CD4-positive, alpha-beta T cell (primary cell): ENCODE measurements at regions not wholly inside any gene's neighbourhood (a gene's known extent, or its start where the extent isn't known, plus 50 kb on each side); places are given as distances from the start of the nearest gene placed in this dataset.

Experiments
- ATAC-seq: fragments of 200-7000 bp; cut with Tn5 transposase; one replicate; pipeline ENCODE4 v1.10.0; 2022; ENCODE audit warnings: mild to moderate bottlenecking; ENCODE audit not compliant: poor library complexity
- CTCF ChIA-PET: fragments of 350-600 bp; sonication (Branson Sonifier 250); formaldehyde crosslinking; loops from one replicate; lab custom pipeline; 2021; ENCODE audit warnings: antibody characterized with exemption, inconsistent platforms; lab: Charles Lee
- POLR2A ChIA-PET: fragments of 350-600 bp; sonication (Branson Sonifier 250); formaldehyde crosslinking; loops from one replicate; lab custom pipeline; 2021; ENCODE audit warnings: antibody characterized with exemption, inconsistent platforms; lab: Charles Lee
- DNase-seq, 14 experiments: peaks; one replicate each; pipeline ENCODE4 v3.0.0-alpha.2; 2013 to 2020; ENCODE audit warnings: mixed read lengths in 2 of 14
- H3K27ac ChIP-seq, 2 donors: one replicate each; pipeline versions ENCODE4 v1.5.1 to v1.7.0; 2013; ENCODE audit warnings: low read length in 2 of 2, low read depth in 1 of 2, mild to moderate bottlenecking in 1 of 2
- H3K27me3 ChIP-seq, 2 experiments: 1 replicate in 1 of 2; 2 replicates in 1 of 2; pipeline versions ENCODE4 v1.6.1 to v1.7.0; 2013; ENCODE audit warnings: low read length in 2 of 2, control low read depth in 1 of 2, mild to moderate bottlenecking in 1 of 2, moderate library complexity in 1 of 2; ENCODE audit not compliant: insufficient read depth in 2 of 2, control insufficient read depth in 1 of 2
- H3K36me3 ChIP-seq: one replicate; pipeline ENCODE4 v1.6.1; 2013; ENCODE audit warnings: low read length, control low read depth; ENCODE audit not compliant: insufficient read depth
- H3K4me1 ChIP-seq: one replicate; pipeline ENCODE4 v1.6.1; 2013; ENCODE audit warnings: low read length, control low read depth; ENCODE audit not compliant: insufficient read depth
- H3K4me3 ChIP-seq: one replicate; pipeline ENCODE4 v1.5.1; 2013; ENCODE audit warnings: mild to moderate bottlenecking, low read length, moderate library complexity
- H3K9me3 ChIP-seq, 2 experiments: 1 replicate in 1 of 2; 2 replicates in 1 of 2; pipeline versions ENCODE4 v1.6.1 to v1.7.0; 2013; ENCODE audit warnings: low read length in 2 of 2, mild to moderate bottlenecking in 2 of 2, control low read depth in 1 of 2, moderate library complexity in 1 of 2; ENCODE audit not compliant: control insufficient read depth in 1 of 2, insufficient read depth in 1 of 2
- H3K27ac Mint-ChIP-seq: one replicate; pipeline ENCODE4 v1.8.0; 2020; ENCODE audit warnings: mixed read lengths
- H3K27me3 Mint-ChIP-seq: one replicate; pipeline ENCODE4 v1.8.0; 2021; ENCODE audit warnings: mixed read lengths
- H3K36me3 Mint-ChIP-seq: one replicate; pipeline ENCODE4 v1.8.0; 2021; ENCODE audit warnings: low read depth, mixed read lengths
- H3K4me1 Mint-ChIP-seq: one replicate; pipeline ENCODE4 v1.8.0; 2021; ENCODE audit warnings: low read depth, mixed read lengths
- H3K4me3 Mint-ChIP-seq: one replicate; pipeline ENCODE4 v1.8.0; 2020; ENCODE audit warnings: mild to moderate bottlenecking, mixed read lengths
- H3K9me3 Mint-ChIP-seq: one replicate; pipeline ENCODE4 v1.8.0; 2020; ENCODE audit warnings: mixed read lengths
- CTCF ChIP-seq: fragments of 200-600 bp; IDR thresholded peaks from one replicate; pipeline ENCODE4 v1.8.0; 2022; ENCODE audit warnings: antibody characterized with exemption, mild to moderate bottlenecking
- intact Hi-C, 2 experiments: fragments of 100-400 bp; cut with DNase I in 1 of 2; cut with micrococcal nuclease in 1 of 2; formaldehyde crosslinking; loops; one replicate each; pipeline versions ENCODE4 v1.15.1 to v1.9.0; 2023 to 2025; cut with DNase I, micrococcal nuclease

GRCh38 chr15:62637574-62637897 is 405.0 kb upstream of the TPM1 start:
- no peaks in the 10 kb centered on the region for H3K9me3 ChIP-seq
- no peak for TF ChIP-seq CTCF
- no peaks in the 10 kb centered on the region for H3K4me1 ChIP-seq
- Mint-ChIP-seq H3K36me3 (no peaks in the 10 kb centered on the region), H3K9me3 (no peaks in the 10 kb centered on the region), H3K27me3 (peaks cover 22% of the 10 kb centered on the region), H3K4me1 (no peaks in the 10 kb centered on the region), H3K27ac (no peak overlapping the region), H3K4me3 (no peak overlapping the region)
- no peaks in the 10 kb centered on the region for H3K27me3 ChIP-seq
- no peak for ATAC-seq
- ChIA-PET POLR2A (no interaction called here), CTCF (no interaction called here)
- DNase-seq: no peak
- no peak overlapping the region for H3K27ac ChIP-seq
- intact Hi-C loops: no loop called here
- no peak overlapping the region for H3K4me3 ChIP-seq
- H3K36me3 ChIP-seq: no peaks in the 10 kb centered on the region

- CTCF ChIA-PET: no interaction called here
Measured at GRCh38 chr15:62637950-62638619, 404.5 kb upstream of the TPM1 start.

GRCh38 chr15:62639432-62639831 is 403.1 kb upstream of the TPM1 start:
- intact Hi-C loops: no loop called here
- no peaks in the 10 kb centered on the region for H3K36me3 ChIP-seq
- TF ChIP-seq CTCF: no peak
- Mint-ChIP-seq H3K4me3 (no peak overlapping the region), H3K9me3 (no peaks in the 10 kb centered on the region), H3K4me1 (no peaks in the 10 kb centered on the region), H3K36me3 (no peaks in the 10 kb centered on the region), H3K27me3 (peaks cover 22% of the 10 kb centered on the region), H3K27ac (no peak overlapping the region)
- no peak for ATAC-seq
- no peak overlapping the region for H3K27ac ChIP-seq
- H3K9me3 ChIP-seq: no peaks in the 10 kb centered on the region
- ChIA-PET CTCF (no interaction called here), POLR2A (no interaction called here)
- DNase-seq: no peak
- H3K4me1 ChIP-seq: no peaks in the 10 kb centered on the region
- H3K27me3 ChIP-seq: no peaks in the 10 kb centered on the region
- no peak overlapping the region for H3K4me3 ChIP-seq

More at GRCh38 chr15:62637950-62638619, 404.5 kb upstream of the TPM1 start:
- H3K36me3 Mint-ChIP-seq: no peaks in the 10 kb centered on the region
- H3K4me3 Mint-ChIP-seq: no peak overlapping the region
- peaks cover 22% of the 10 kb centered on the region for H3K27me3 Mint-ChIP-seq
- H3K9me3 ChIP-seq: no peaks in the 10 kb centered on the region
- ATAC-seq (no peak), DNase-seq (no peak)
- intact Hi-C loops: no loop called here
- no peaks in the 10 kb centered on the region for H3K4me1 Mint-ChIP-seq
- H3K27ac ChIP-seq: no peak overlapping the region
- H3K27me3 ChIP-seq: no peaks in the 10 kb centered on the region
- no peaks in the 10 kb centered on the region for H3K36me3 ChIP-seq
- POLR2A ChIA-PET: no interaction called here
- no peaks in the 10 kb centered on the region for H3K9me3 Mint-ChIP-seq
- H3K4me1 ChIP-seq: no peaks in the 10 kb centered on the region
- H3K4me3 ChIP-seq: no peak overlapping the region
- H3K27ac Mint-ChIP-seq: no peak overlapping the region
- TF ChIP-seq CTCF: no peak
